K562 (cell line): ENCODE measurements at regions not wholly inside any gene's neighbourhood (a gene's known extent, or its start where the extent isn't known, plus 50 kb on each side); places are given as distances from the start of the nearest gene placed in this dataset.

Source experiments
- ATAC-seq: fragments of 200-7000 bp; cut with Tn5 transposase; 3 replicates; pipeline ENCODE4 v1.9.1; 2020; ENCODE audit warnings: moderate library complexity
- BruUV-seq: library from RNA; stranded (reverse); fragments of 400-500 nt; replicated peaks from 2 replicates; lab custom pipeline; 2021; lab: Mats Ljungman, UMichigan
- CTCF ChIA-PET: fragments of 300-600 bp; formaldehyde crosslinking; extraction: SDS; loops from one replicate; lab custom pipeline; 2021; ENCODE audit warnings: low intra/inter-chr PET ratio; lab: Yijun Ruan, JAX
- POLR2A ChIA-PET: fragments of 300-600, 350-650 bp; sonication (Branson Sonifier 250); formaldehyde crosslinking; extraction: SDS; loops from one replicate; lab custom pipeline; 2021; ENCODE audit warnings: antibody characterized with exemption, inconsistent platforms; lab: Yijun Ruan, JAX
- DNase-seq, 4 experiments: peaks; one replicate each; pipeline versions ENCODE4 v3.0.0 to v3.0.0-alpha.2; 2011 to 2018; ENCODE audit warnings: low spot score in 3 of 4, mixed read lengths in 3 of 4; ENCODE audit errors: extremely low read depth in 1 of 4
- FAIRE-seq: peaks from 2 replicates; lab custom pipeline; 2011; peaks lifted over from hg19 to GRCh38; lab: Jason Lieb, UNC
- H2AFZ ChIP-seq: 2 replicates; pipeline ENCODE4 v1.6.0; 2011; ENCODE audit warnings: low read depth, low read length, control low read depth, inconsistent platforms
- H3K27ac ChIP-seq: fragments of 200-600 bp; 3 replicates; pipeline ENCODE4 v1.8.0; 2011; ENCODE audit warnings: low read depth, mild to moderate bottlenecking, control low read depth, inconsistent platforms, low read length, moderate library complexity, mixed read lengths; ENCODE audit errors: extremely low read depth
- H3K27me3 ChIP-seq, 2 experiments: fragments of 300-600 bp in 1 of 2; 2 replicates in 1 of 2; 3 replicates in 1 of 2; pipeline versions ENCODE4 v1.6.0 to v1.8.0; 2011; ENCODE audit warnings: inconsistent platforms in 2 of 2, low read length in 2 of 2, mild to moderate bottlenecking in 1 of 2, mixed read lengths in 1 of 2, moderate library complexity in 1 of 2; ENCODE audit not compliant: control insufficient read depth in 2 of 2, insufficient read depth in 2 of 2
- H3K36me3 ChIP-seq: fragments of 300-600 bp; 3 replicates; pipeline ENCODE4 v1.8.0; 2011; ENCODE audit warnings: mild to moderate bottlenecking, low read length, inconsistent platforms; ENCODE audit not compliant: control insufficient read depth, insufficient read depth
- H3K4me1 ChIP-seq, 2 experiments: fragments of 200-600 bp in 1 of 2; replicated peaks in 1 of 2; 2 replicates in 1 of 2; 3 replicates in 1 of 2; pipeline versions ENCODE4 v1.5.1 to v1.8.0; 2011; ENCODE audit warnings: inconsistent platforms in 2 of 2, low read length in 2 of 2, mild to moderate bottlenecking in 1 of 2, mixed read lengths in 1 of 2, moderate library complexity in 1 of 2; ENCODE audit not compliant: control insufficient read depth in 2 of 2, insufficient read depth in 2 of 2
- H3K4me2 ChIP-seq: 2 replicates; pipeline ENCODE4 v1.6.1; 2011; ENCODE audit warnings: low read length, control low read depth, inconsistent platforms, mixed read lengths; ENCODE audit not compliant: insufficient read depth
- H3K4me3 ChIP-seq: fragments of 200-600 bp; sonication (generic), shearing (Covaris generic); 2 replicates; pipeline ENCODE4 v1.5.1; 2016; ENCODE audit warnings: control low read depth, inconsistent platforms
- H3K79me2 ChIP-seq: fragments of 200-600 bp; 3 replicates; pipeline ENCODE4 v1.8.0; 2011; ENCODE audit warnings: low read length, inconsistent platforms; ENCODE audit not compliant: control insufficient read depth, insufficient read depth
- H3K9ac ChIP-seq, 2 experiments: 2 replicates each; pipeline versions ENCODE4 v1.6.0 to v1.6.1; 2011; ENCODE audit warnings: low read depth in 2 of 2, low read length in 2 of 2, control low read depth in 1 of 2, inconsistent platforms in 1 of 2, mild to moderate bottlenecking in 1 of 2, mixed read lengths in 1 of 2; ENCODE audit not compliant: insufficient read depth in 1 of 2
- H3K9me1 ChIP-seq: one replicate; pipeline ENCODE4 v1.6.0; 2011; ENCODE audit warnings: inconsistent platforms, mild to moderate bottlenecking, low read length, moderate library complexity; ENCODE audit not compliant: control insufficient read depth, insufficient read depth
- H3K9me3 ChIP-seq: replicated peaks from 2 replicates; pipeline ENCODE4 v1.5.1; 2011; ENCODE audit warnings: low read depth, low read length, inconsistent platforms; ENCODE audit not compliant: control insufficient read depth, insufficient read depth
- H4K20me1 ChIP-seq: replicated peaks from 2 replicates; pipeline ENCODE4 v1.6.1; 2011; ENCODE audit warnings: low read length, inconsistent platforms, mixed read lengths; ENCODE audit not compliant: control insufficient read depth, insufficient read depth
- CCAR2 ChIP-seq: fragments of 200-400 bp; formaldehyde crosslinking; IDR thresholded peaks from 2 replicates; pipeline ENCODE4 v1.6.1; 2017; ENCODE audit warnings: mild to moderate bottlenecking, low read depth, low read length
- CEBPB ChIP-seq: fragments of 450-650 bp; IDR thresholded peaks from 2 replicates; pipeline ENCODE4 v1.6.1; 2016; ENCODE audit warnings: missing genetic modification characterization, missing compliant biosample characterization
- NONO ChIP-seq, 2 experiments: fragments of 200-400 bp in 1 of 2; fragments of 450-650 bp in 1 of 2; formaldehyde crosslinking in 1 of 2; IDR thresholded peaks; 2 replicates each; pipeline ENCODE4 v1.6.1; 2017; ENCODE audit warnings: low read depth in 2 of 2, mild to moderate bottlenecking in 2 of 2, moderate library complexity in 2 of 2, low read length in 1 of 2
- POLR3A ChIP-seq: IDR thresholded peaks from 2 replicates; pipeline ENCODE4 v1.6.1; 2011; ENCODE audit warnings: borderline replicate concordance, mild to moderate bottlenecking, moderate library complexity; ENCODE audit not compliant: insufficient read length, insufficient read depth; ENCODE audit errors: extremely low read depth
- RCOR1 ChIP-seq, 2 experiments: IDR thresholded peaks; 2 replicates each; pipeline ENCODE4 v1.6.1; 2012; ENCODE audit warnings: low read depth in 2 of 2, low read length in 2 of 2, borderline replicate concordance in 1 of 2, improper control_type of control experiment in 1 of 2
- SMAD2 ChIP-seq: fragments of 150-350 bp; IDR thresholded peaks from 2 replicates; pipeline ENCODE4 v1.6.1; 2014; ENCODE audit warnings: low read depth, mild to moderate bottlenecking, low read length
- SMARCB1 ChIP-seq: IDR thresholded peaks from 2 replicates; pipeline ENCODE4 v1.6.1; 2011; ENCODE audit warnings: improper control_type of control experiment, low read depth; ENCODE audit not compliant: insufficient read length
- SRSF9 ChIP-seq: fragments of 200-400 bp; formaldehyde crosslinking; IDR thresholded peaks from 2 replicates; pipeline ENCODE4 v1.6.1; 2017; ENCODE audit warnings: low read depth, low read length, borderline replicate concordance
- TRIM28 ChIP-seq: fragments of 450-650 bp; IDR thresholded peaks from 2 replicates; pipeline ENCODE4 v1.6.1; 2017
- in situ Hi-C: fragments of 300-500 bp; cut with MboI; formaldehyde crosslinking; loops from 4 replicates; pipeline ENCODE4 v1.15.0; 2018; ENCODE audit warnings: inconsistent platforms, mixed read lengths
- intact Hi-C: fragments of 100-400 bp; cut with micrococcal nuclease; formaldehyde crosslinking; loops from 2 replicates; pipeline ENCODE4 v1.14.2; 2022
- TF ChIP-seq, protein P1 (sequence below): IDR thresholded peaks from 2 replicates; pipeline ENCODE4 v1.6.1; 2016; ENCODE audit warnings: missing genetic modification characterization, missing compliant biosample characterization
- TF ChIP-seq, protein P2 (sequence below), 2 experiments: fragments of 450-650 bp in 1 of 2; sonication (generic) in 1 of 2; formaldehyde crosslinking in 1 of 2; IDR thresholded peaks in 1 of 2; conservative IDR thresholded peaks in 1 of 2; 2 replicates each; pipeline versions ENCODE4 v1.6.1 to v1.8.1; 2016 to 2023; ENCODE audit warnings: mild to moderate bottlenecking in 2 of 2, moderate library complexity in 2 of 2, inconsistent platforms in 1 of 2, missing genetic modification reagents in 1 of 2
- TF ChIP-seq, protein P3 (sequence below): fragments of 450-650 bp; formaldehyde crosslinking; conservative IDR thresholded peaks from 2 replicates; pipeline ENCODE4 v1.4.0; 2022; ENCODE audit warnings: mild to moderate bottlenecking, missing genetic modification characterization
- TF ChIP-seq, protein P4 (sequence below): fragments of 450-650 bp; IDR thresholded peaks from 2 replicates; pipeline ENCODE4 v1.6.1; 2018; ENCODE audit not compliant: partially characterized antibody
- TF ChIP-seq, protein P5 (sequence below): sonication (generic); formaldehyde crosslinking; IDR thresholded peaks from 2 replicates; pipeline ENCODE4 v1.8.0; 2022; ENCODE audit warnings: missing genetic modification reagents, mild to moderate bottlenecking, borderline replicate concordance

DNA sequence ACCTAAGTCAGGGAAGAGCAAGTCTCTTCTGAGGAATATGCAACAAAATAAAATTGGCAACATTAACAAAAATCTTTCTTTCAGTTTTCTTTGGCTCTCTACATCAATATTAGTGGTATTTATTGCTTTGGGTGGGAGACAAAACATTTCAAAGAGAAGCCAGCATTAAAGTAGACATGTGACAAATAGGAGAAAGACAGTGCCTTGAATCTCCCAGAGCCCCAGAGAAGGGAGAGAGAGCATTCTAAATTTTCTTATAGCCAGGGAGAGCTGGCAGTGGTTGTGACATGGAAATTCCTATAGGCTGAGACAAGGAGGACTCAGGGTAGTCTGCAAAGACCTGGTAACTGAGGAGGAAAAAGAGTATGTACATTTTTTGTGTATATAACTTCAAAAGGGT is 79.4 kb upstream of the NREP start:
- Histone ChIP-seq H3K9me1 (no peaks in the 10 kb centered on the region), H3K9me3 (no peaks in the 10 kb centered on the region), H3K4me1 (no peaks in the 10 kb centered on the region), H3K79me2 (no peaks in the 10 kb centered on the region), H2AFZ (no peak overlapping the region), H3K27me3 (no peaks in the 10 kb centered on the region), H3K4me2 (no peak overlapping the region), H4K20me1 (no peaks in the 10 kb centered on the region), H3K9ac (no peak overlapping the region), H3K4me3 (no peak overlapping the region), H3K27ac (no peak overlapping the region), H3K36me3 (no peaks in the 10 kb centered on the region)
- CTCF ChIA-PET = no interaction called here
- intact Hi-C loops (no loop called here), in situ Hi-C loops (no loop called here)
- FAIRE-seq = no peak
- DNase-seq = no peak
- no TSS peak for BruUV-seq
- POLR2A ChIA-PET = interaction anchor here (0.6 kb wide), 1 partner anchor 10 kb away, joined by 3 read pairs; no protein-coding TSS in a partner anchor
- no peak for ATAC-seq
- no peak for TF ChIP-seq RCOR1 (IDR thresholded peaks at IDR 0.05; ENCODE audit: borderline replicate concordance in 1 of 2, low read depth in 2 of 2, low read length in 2 of 2)
- no peak for TF ChIP-seq NONO (IDR thresholded peaks at IDR 0.05; ENCODE audit: low read depth in 2 of 2, low read length in 1 of 2)
- TF ChIP-seq, protein P1, sequence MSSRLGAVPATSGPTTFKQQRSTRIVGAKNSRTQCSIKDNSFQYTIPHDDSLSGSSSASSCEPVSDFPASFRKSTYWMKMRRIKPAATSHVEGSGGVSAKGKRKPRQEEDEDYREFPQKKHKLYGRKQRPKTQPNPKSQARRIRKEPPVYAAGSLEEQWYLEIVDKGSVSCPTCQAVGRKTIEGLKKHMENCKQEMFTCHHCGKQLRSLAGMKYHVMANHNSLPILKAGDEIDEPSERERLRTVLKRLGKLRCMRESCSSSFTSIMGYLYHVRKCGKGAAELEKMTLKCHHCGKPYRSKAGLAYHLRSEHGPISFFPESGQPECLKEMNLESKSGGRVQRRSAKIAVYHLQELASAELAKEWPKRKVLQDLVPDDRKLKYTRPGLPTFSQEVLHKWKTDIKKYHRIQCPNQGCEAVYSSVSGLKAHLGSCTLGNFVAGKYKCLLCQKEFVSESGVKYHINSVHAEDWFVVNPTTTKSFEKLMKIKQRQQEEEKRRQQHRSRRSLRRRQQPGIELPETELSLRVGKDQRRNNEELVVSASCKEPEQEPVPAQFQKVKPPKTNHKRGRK (tag) = no peak
- no peak for TF ChIP-seq CCAR2
- TF ChIP-seq SMAD2 = no peak
- TF ChIP-seq CEBPB (tag) = no peak
- TF ChIP-seq, protein P2, sequence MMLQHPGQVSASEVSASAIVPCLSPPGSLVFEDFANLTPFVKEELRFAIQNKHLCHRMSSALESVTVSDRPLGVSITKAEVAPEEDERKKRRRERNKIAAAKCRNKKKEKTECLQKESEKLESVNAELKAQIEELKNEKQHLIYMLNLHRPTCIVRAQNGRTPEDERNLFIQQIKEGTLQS (IDR thresholded peaks at IDR 0.05) = no peak
- TF ChIP-seq, protein P2 (CRISPR knock-in tag; conservative IDR thresholded peaks at IDR 0.05) = no peak
- no peak for TF ChIP-seq TRIM28
- TF ChIP-seq, protein P3, sequence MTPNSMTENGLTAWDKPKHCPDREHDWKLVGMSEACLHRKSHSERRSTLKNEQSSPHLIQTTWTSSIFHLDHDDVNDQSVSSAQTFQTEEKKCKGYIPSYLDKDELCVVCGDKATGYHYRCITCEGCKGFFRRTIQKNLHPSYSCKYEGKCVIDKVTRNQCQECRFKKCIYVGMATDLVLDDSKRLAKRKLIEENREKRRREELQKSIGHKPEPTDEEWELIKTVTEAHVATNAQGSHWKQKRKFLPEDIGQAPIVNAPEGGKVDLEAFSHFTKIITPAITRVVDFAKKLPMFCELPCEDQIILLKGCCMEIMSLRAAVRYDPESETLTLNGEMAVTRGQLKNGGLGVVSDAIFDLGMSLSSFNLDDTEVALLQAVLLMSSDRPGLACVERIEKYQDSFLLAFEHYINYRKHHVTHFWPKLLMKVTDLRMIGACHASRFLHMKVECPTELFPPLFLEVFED (CRISPR knock-in tag) = no peak
- TF ChIP-seq, protein P4, sequence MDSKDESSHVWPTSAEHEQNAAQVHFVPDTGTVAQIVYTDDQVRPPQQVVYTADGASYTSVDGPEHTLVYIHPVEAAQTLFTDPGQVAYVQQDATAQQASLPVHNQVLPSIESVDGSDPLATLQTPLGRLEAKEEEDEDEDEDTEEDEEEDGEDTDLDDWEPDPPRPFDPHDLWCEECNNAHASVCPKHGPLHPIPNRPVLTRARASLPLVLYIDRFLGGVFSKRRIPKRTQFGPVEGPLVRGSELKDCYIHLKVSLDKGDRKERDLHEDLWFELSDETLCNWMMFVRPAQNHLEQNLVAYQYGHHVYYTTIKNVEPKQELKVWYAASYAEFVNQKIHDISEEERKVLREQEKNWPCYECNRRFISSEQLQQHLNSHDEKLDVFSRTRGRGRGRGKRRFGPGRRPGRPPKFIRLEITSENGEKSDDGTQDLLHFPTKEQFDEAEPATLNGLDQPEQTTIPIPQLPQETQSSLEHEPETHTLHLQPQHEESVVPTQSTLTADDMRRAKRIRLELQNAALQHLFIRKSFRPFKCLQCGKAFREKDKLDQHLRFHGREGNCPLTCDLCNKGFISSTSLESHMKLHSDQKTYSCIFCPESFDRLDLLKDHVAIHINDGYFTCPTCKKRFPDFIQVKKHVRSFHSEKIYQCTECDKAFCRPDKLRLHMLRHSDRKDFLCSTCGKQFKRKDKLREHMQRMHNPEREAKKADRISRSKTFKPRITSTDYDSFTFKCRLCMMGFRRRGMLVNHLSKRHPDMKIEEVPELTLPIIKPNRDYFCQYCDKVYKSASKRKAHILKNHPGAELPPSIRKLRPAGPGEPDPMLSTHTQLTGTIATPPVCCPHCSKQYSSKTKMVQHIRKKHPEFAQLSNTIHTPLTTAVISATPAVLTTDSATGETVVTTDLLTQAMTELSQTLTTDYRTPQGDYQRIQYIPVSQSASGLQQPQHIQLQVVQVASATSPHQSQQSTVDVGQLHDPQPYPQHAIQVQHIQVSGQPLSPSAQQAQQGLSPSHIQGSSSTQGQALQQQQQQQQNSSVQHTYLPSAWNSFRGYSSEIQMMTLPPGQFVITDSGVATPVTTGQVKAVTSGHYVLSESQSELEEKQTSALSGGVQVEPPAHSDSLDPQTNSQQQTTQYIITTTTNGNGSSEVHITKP = no peak
- TF ChIP-seq, protein P5, sequence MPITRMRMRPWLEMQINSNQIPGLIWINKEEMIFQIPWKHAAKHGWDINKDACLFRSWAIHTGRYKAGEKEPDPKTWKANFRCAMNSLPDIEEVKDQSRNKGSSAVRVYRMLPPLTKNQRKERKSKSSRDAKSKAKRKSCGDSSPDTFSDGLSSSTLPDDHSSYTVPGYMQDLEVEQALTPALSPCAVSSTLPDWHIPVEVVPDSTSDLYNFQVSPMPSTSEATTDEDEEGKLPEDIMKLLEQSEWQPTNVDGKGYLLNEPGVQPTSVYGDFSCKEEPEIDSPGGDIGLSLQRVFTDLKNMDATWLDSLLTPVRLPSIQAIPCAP = no peak
- TF ChIP-seq SRSF9 = no peak
- no peak for TF ChIP-seq POLR3A
- TF ChIP-seq SMARCB1 = no peak
